Smooth muscle cell (in vitro differentiated cells): ENCODE measurements at regions not wholly inside any gene's neighbourhood (a gene's known extent, or its start where the extent isn't known, plus 50 kb on each side); places are given as distances from the start of the nearest gene placed in this dataset.
A peak's percentile ranks its signal among the peaks of the same experiment; 100 is the strongest.
"Not testable (repeated sequence)": the region's sequence is repeated elsewhere in the genome, so short reads cannot be mapped to it uniquely, and the experiment has no call there.

Experiments used
- DNase-seq: peaks from one replicate; lab custom pipeline; 2025; ENCODE audit not compliant: unreplicated experiment; lab: John Stamatoyannopoulos, UW
- H2AFZ ChIP-seq: fragments of 200-600 bp; sonication (generic); 2 replicates; pipeline ENCODE4 v1.6.0; 2016; ENCODE audit warnings: antibody characterized with exemption, low read depth, mild to moderate bottlenecking
- H3F3A ChIP-seq: fragments of 200-600 bp; sonication (generic); 2 replicates; pipeline ENCODE4 v1.6.0; 2017; ENCODE audit warnings: antibody characterized with exemption, low read depth
- H3K27ac ChIP-seq: fragments of 200-600 bp; sonication (generic); 2 replicates; pipeline ENCODE4 v1.5.1; 2016; ENCODE audit warnings: low read depth, mild to moderate bottlenecking
- H3K27me3 ChIP-seq: fragments of 200-600 bp; sonication (generic); 2 replicates; pipeline ENCODE4 v1.6.1; 2016; ENCODE audit warnings: low read depth, mild to moderate bottlenecking
- H3K36me3 ChIP-seq: fragments of 200-600 bp; sonication (generic); 2 replicates; pipeline ENCODE4 v1.5.1; 2016; ENCODE audit warnings: low read depth
- H3K4me1 ChIP-seq: fragments of 200-600 bp; sonication (generic); 2 replicates; pipeline ENCODE4 v1.5.1; 2016; ENCODE audit warnings: low read depth
- H3K4me2 ChIP-seq: fragments of 200-600 bp; sonication (generic); 2 replicates; pipeline ENCODE4 v1.6.0; 2016; ENCODE audit warnings: mild to moderate bottlenecking
- H3K4me3 ChIP-seq: fragments of 200-600 bp; sonication (generic); 2 replicates; pipeline ENCODE4 v1.5.1; 2016; ENCODE audit warnings: mild to moderate bottlenecking
- H3K79me2 ChIP-seq: fragments of 200-600 bp; sonication (generic); 2 replicates; pipeline ENCODE4 v1.6.0; 2016; ENCODE audit warnings: low read depth, mild to moderate bottlenecking
- H3K9ac ChIP-seq: fragments of 200-600 bp; sonication (generic); 2 replicates; pipeline ENCODE4 v1.6.0; 2016; ENCODE audit warnings: low read depth
- H3K9me3 ChIP-seq: fragments of 200-600 bp; sonication (generic); replicated peaks from 2 replicates; pipeline ENCODE4 v1.5.1; 2016; ENCODE audit warnings: low read depth
- H4K20me1 ChIP-seq: fragments of 200-600 bp; sonication (generic); 2 replicates; pipeline ENCODE4 v1.6.0; 2016; ENCODE audit warnings: low read depth
- WGBS: methylation state at CpG from one replicate; pipeline ENCODE4 v1.1.7; 2016; ENCODE audit warnings: low lambda C conversion rate; 5-methylcytosine and 5-hydroxymethylcytosine counted together
- TF ChIP-seq, protein P1 (sequence below): fragments of 200-600 bp; sonication (generic); IDR thresholded peaks from 2 replicates; pipeline ENCODE4 v1.5.1; 2017; ENCODE audit warnings: borderline replicate concordance, mild to moderate bottlenecking, antibody characterized with exemption; ENCODE audit not compliant: insufficient read depth, poor library complexity, severe bottlenecking

DNA sequence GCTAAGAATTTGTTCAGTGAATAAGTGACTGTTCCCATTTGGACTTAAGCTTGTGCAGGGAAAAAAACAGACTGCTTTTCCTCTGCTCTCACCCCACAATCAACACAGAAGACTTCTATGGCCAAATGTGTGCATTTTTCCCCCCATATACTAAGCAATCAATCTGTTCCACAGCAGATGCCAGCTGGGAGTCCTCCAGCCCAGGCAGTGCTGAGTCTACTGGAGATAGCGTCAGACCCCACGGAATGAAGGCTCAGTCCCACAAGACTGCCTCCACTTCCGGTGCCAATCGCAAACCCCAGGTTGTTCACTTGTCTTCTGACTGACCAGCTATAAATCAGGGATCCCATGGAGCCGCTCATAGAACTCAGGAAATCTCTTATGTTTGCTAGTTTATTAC is 69.5 kb upstream of the ANKRD10 start:
- H3K27me3 ChIP-seq, result no peaks in the 10 kb centered on the region
- no peaks in the 10 kb centered on the region for H3K79me2 ChIP-seq
- H3K4me1 ChIP-seq, result no peaks in the 10 kb centered on the region
- H3K36me3 ChIP-seq, result no peaks in the 10 kb centered on the region
- no peaks in the 10 kb centered on the region for H3K9me3 ChIP-seq
- DNase-seq, result no peak
- no peak overlapping the region for H3K4me2 ChIP-seq
- TF ChIP-seq, protein P1, sequence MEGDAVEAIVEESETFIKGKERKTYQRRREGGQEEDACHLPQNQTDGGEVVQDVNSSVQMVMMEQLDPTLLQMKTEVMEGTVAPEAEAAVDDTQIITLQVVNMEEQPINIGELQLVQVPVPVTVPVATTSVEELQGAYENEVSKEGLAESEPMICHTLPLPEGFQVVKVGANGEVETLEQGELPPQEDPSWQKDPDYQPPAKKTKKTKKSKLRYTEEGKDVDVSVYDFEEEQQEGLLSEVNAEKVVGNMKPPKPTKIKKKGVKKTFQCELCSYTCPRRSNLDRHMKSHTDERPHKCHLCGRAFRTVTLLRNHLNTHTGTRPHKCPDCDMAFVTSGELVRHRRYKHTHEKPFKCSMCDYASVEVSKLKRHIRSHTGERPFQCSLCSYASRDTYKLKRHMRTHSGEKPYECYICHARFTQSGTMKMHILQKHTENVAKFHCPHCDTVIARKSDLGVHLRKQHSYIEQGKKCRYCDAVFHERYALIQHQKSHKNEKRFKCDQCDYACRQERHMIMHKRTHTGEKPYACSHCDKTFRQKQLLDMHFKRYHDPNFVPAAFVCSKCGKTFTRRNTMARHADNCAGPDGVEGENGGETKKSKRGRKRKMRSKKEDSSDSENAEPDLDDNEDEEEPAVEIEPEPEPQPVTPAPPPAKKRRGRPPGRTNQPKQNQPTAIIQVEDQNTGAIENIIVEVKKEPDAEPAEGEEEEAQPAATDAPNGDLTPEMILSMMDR, result no peak
- H3F3A ChIP-seq, result no peaks in the 10 kb centered on the region
- 87% methylated on average over 5 of the region's 5 CpGs for WGBS
- no peak overlapping the region for H3K27ac ChIP-seq
- no peak overlapping the region for H3K9ac ChIP-seq
- no peak overlapping the region for H3K4me3 ChIP-seq
- H2AFZ ChIP-seq, result no peak overlapping the region
- H4K20me1 ChIP-seq, result no peaks in the 10 kb centered on the region

DNA sequence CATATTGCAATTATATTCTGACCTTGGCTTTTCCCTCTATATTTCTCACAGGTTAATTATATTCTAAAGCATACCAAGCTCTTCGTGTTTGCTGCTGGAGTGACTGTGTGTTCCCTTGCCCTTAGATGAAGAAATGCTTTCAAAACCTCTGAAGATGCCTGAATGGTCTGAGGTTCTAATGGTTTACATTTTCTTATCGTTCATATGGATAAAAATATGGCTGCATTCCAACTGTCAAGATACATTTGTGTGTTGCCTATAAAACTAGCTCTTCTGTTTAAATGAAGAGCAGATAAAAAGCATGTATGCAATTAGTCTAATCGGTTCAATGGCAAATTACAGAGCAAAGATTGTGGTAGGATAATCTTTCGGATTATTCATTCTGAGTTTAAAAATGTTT is 68.4 kb upstream of the ANKRD10 start:
- no peak for DNase-seq
- TF ChIP-seq, protein P1, result no peak

DNA sequence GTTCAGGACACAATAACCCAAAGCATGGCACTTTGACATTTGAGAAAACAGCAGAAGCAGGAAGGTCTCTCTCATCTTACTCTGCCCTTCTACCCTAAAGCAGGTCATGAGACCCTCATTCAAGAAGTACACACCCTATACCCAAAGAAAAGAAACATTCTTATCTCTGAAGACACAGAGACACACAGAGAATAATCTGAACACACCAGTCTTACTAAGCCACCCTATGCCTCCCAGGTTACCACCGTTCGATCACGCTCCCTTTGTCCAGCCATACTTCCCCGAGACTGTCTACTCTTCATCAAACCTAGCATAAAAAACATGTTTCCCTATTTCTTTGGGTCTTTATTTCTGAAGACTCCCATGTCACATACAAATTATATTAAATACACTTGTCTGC is 66.5 kb upstream of the ANKRD10 start:
- no peaks in the 10 kb centered on the region for H3K4me1 ChIP-seq
- DNase-seq, result no peak
- H3K9me3 ChIP-seq, result no peaks in the 10 kb centered on the region
- TF ChIP-seq, protein P1, result no peak
- H3K27ac ChIP-seq, result no peak overlapping the region
- H3K9ac ChIP-seq, result no peak overlapping the region
- no peaks in the 10 kb centered on the region for H4K20me1 ChIP-seq
- no peaks in the 10 kb centered on the region for H3K79me2 ChIP-seq
- no peak overlapping the region for H2AFZ ChIP-seq
- WGBS, result 96% methylated on average over 4 of the region's 4 CpGs
- no peaks in the 10 kb centered on the region for H3K27me3 ChIP-seq
- no peaks in the 10 kb centered on the region for H3F3A ChIP-seq
- H3K4me2 ChIP-seq, result no peak overlapping the region
- H3K4me3 ChIP-seq, result no peak overlapping the region
- H3K36me3 ChIP-seq, result no peaks in the 10 kb centered on the region

More for the DNA sequence above, 68.4 kb upstream of the ANKRD10 start:
- H3K36me3 ChIP-seq, result no peaks in the 10 kb centered on the region
- no peak overlapping the region for H3K27ac ChIP-seq
- H3K79me2 ChIP-seq, result no peaks in the 10 kb centered on the region
- H3K27me3 ChIP-seq, result no peaks in the 10 kb centered on the region
- WGBS, result 52% methylated on average over 4 of the region's 4 CpGs
- H3K4me2 ChIP-seq, result peak overlapping the region; percentile 31
- H3K9me3 ChIP-seq, result no peaks in the 10 kb centered on the region
- H3K4me1 ChIP-seq, result no peaks in the 10 kb centered on the region
- no peak overlapping the region for H2AFZ ChIP-seq
- H3K9ac ChIP-seq, result no peak overlapping the region
- no peak overlapping the region for H3K4me3 ChIP-seq
- no peaks in the 10 kb centered on the region for H3F3A ChIP-seq
- no peaks in the 10 kb centered on the region for H4K20me1 ChIP-seq

DNA sequence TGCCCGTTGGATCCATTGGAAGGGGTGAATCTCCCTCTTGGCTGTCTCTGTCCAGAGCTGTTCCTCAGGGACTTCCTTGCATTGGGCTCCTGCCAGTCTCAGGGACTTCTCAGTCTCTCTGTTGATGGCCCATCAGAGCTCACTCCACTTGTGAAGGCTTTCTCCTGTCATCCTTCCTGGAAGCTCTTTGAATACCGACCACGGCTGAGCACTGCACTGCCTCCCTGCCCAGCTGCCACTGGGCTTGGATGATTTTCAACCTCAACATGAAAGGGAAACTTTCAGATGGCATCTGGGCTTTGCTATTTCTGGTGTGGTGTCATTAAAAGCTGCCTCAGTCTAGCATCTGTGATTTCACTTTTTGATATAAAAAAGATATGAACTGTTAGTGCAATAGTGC is 66.1 kb upstream of the ANKRD10 start:
- Histone ChIP-seq H3K27ac (no peak overlapping the region), H4K20me1 (no peaks in the 10 kb centered on the region), H3K4me3 (no peak overlapping the region), H3K27me3 (no peaks in the 10 kb centered on the region), H3K79me2 (no peaks in the 10 kb centered on the region), H3K9ac (no peak overlapping the region), H3K4me2 (no peak overlapping the region), H3F3A (no peaks in the 10 kb centered on the region), H3K36me3 (no peaks in the 10 kb centered on the region), H2AFZ (no peak overlapping the region), H3K4me1 (no peaks in the 10 kb centered on the region), H3K9me3 (no peaks in the 10 kb centered on the region)
- whole genome bisulfite sequencing, result 84% methylated on average over 3 of the region's 3 CpGs
- TF ChIP-seq, protein P1, result no peak
- no peak for DNase-seq

DNA sequence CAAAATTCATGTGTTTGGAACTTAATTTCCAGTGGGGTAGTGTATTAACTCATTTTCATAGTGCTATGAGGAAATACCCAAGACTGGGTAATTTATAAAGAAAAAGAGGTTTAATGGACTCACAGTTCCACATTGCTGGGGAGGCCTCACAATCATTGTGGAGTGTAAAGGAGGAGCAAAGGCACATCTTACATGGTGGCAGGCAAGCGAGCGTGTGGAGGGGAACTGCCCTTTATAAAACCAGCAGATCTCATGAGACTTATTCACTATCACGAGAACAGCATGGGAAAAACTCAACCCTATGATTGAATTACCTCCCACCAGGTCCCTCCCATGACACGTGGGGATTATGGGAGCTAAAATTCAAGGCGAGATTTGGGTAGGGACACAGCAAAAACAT is 64.3 kb upstream of the ANKRD10 start:
- not testable (repeated sequence) for DNase-seq, H2AFZ ChIP-seq, H3K9ac ChIP-seq, H3K4me3 ChIP-seq, H3K9me3 ChIP-seq, H3K4me2 ChIP-seq, H3K27me3 ChIP-seq, H3F3A ChIP-seq, H3K79me2 ChIP-seq, H3K27ac ChIP-seq, H3K4me1 ChIP-seq, H3K36me3 ChIP-seq, H4K20me1 ChIP-seq
- 86% methylated on average over 5 of the region's 5 CpGs for WGBS
